SK-N-MC (cell line): ENCODE measurements at regions not wholly inside any gene's neighbourhood (a gene's known extent, or its start where the extent isn't known, plus 50 kb on each side); places are given as distances from the start of the nearest gene placed in this dataset.

Experiments used
- EZH2 ChIP-seq: fragments of 200-600 bp; sonication (generic); IDR thresholded peaks from one replicate; pipeline ENCODE4 v1.6.1; 2017; ENCODE audit warnings: antibody characterized with exemption
- FOXP2 ChIP-seq: optimal IDR thresholded peaks from 2 replicates; pipeline ENCODE3; 2011; ENCODE audit warnings: mild to moderate bottlenecking, moderate library complexity; ENCODE audit not compliant: insufficient read depth; ENCODE audit errors: extremely low read length, control extremely low read depth
- POLR2AphosphoS5 ChIP-seq: IDR thresholded peaks from 2 replicates; pipeline ENCODE4 v1.6.1; 2012; ENCODE audit warnings: mild to moderate bottlenecking, low read depth, low read length, borderline replicate concordance

GRCh38 chr6:147131532-147132128 is 72.6 kb upstream of the STXBP5 start:
- TF ChIP-seq EZH2 (no peak), POLR2AphosphoS5 (no peak), FOXP2 (no peak)
